ENCODE measurements at regions not wholly inside any gene's neighbourhood (a gene's known extent, or its start where the extent isn't known, plus 50 kb on each side); places are given as distances from the start of the nearest gene placed in this dataset.

- no peak for TF ChIP-seq CTCF (IDR thresholded peaks at IDR 0.05)
- no peak for TF ChIP-seq POLR2A (IDR thresholded peaks at IDR 0.05; ENCODE audit: low read depth)
- no peak for TF ChIP-seq EP300 (IDR thresholded peaks at IDR 0.05)
- TF ChIP-seq POLR2AphosphoS5 (IDR thresholded peaks at IDR 0.05), result no peak
Observed at GRCh38 chr5:97694091-97694490, 511.0 kb upstream of the RIOK2 start.
